ENCODE measurements at regions not wholly inside any gene's neighbourhood (a gene's known extent, or its start where the extent isn't known, plus 50 kb on each side); places are given as distances from the start of the nearest gene placed in this dataset.

DNA sequence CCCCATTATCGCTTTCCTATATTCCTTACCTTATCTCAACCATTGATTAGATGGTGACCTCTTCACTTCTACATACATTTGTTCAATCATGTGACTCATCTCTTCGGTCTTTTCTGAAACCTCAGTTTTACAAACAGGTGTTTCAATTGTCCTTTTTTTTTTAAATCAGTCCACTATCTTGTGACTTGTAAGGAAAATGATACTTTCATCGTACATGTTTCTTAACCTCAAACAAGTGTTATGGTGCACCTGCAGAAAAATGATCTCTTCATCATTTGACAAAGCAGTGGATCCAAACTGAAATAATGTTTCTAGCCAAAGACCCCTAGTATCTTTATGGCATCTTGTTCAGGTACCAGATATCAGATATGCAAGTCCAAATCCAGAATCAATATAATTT lies 1157.2 kb downstream of the MRPL39 start:
- TF ChIP-seq EZH2 (IDR thresholded peaks at IDR 0.05; ENCODE audit: insufficient read depth, poor library complexity, severe bottlenecking), result no peak
- TF ChIP-seq EZH2phosphoT487 (IDR thresholded peaks at IDR 0.05; ENCODE audit: insufficient read depth, low read depth), result no peak

Measured in GM23248 (cell line).